Naive thymus-derived CD4-positive, alpha-beta T cell (primary cell): ENCODE measurements at regions not wholly inside any gene's neighbourhood (a gene's known extent, or its start where the extent isn't known, plus 50 kb on each side); places are given as distances from the start of the nearest gene placed in this dataset.

Experiments
- ATAC-seq: fragments of 150-1000 bp; cut with Tn5 transposase; 2 replicates; pipeline ENCODE4 v1.10.0; 2021; ENCODE audit warnings: mild to moderate bottlenecking, moderate library complexity
- CTCF ChIA-PET: fragments of 350-600 bp; sonication (Branson Sonifier 250); formaldehyde crosslinking; loops from one replicate; lab custom pipeline; 2021; ENCODE audit warnings: antibody characterized with exemption; lab: Charles Lee
- POLR2A ChIA-PET: fragments of 350-600 bp; sonication (Branson Sonifier 250); formaldehyde crosslinking; loops from one replicate; lab custom pipeline; 2021; ENCODE audit warnings: antibody characterized with exemption, inconsistent platforms; lab: Charles Lee
- DNase-seq, 9 donors: peaks; one replicate each; pipeline versions ENCODE4 v3.0.0 to v3.0.0-alpha.2; 2020 to 2022; ENCODE audit warnings: mixed read lengths in 1 of 9
- H3K27ac ChIP-seq: one replicate; pipeline ENCODE4 v1.7.0; 2013; ENCODE audit warnings: mild to moderate bottlenecking, low read depth, low read length, moderate library complexity
- H3K27me3 ChIP-seq, 2 donors: one replicate each; pipeline ENCODE4 v1.7.0; 2013; ENCODE audit warnings: low read length in 2 of 2, mild to moderate bottlenecking in 2 of 2, moderate library complexity in 2 of 2; ENCODE audit not compliant: control insufficient read depth in 2 of 2, insufficient read depth in 2 of 2
- H3K36me3 ChIP-seq, 3 experiments: 1 replicate in 2 of 3; 2 replicates in 1 of 3; pipeline ENCODE4 v1.7.0; 2013; ENCODE audit warnings: low read length in 3 of 3, mild to moderate bottlenecking in 3 of 3, moderate library complexity in 1 of 3; ENCODE audit not compliant: insufficient read depth in 3 of 3, control insufficient read depth in 2 of 3
- H3K4me1 ChIP-seq, 2 donors: one replicate each; pipeline ENCODE4 v1.7.0; 2013; ENCODE audit warnings: low read length in 2 of 2, mild to moderate bottlenecking in 2 of 2, moderate library complexity in 1 of 2; ENCODE audit not compliant: control insufficient read depth in 2 of 2, insufficient read depth in 2 of 2
- H3K4me3 ChIP-seq: 2 replicates; pipeline ENCODE4 v1.7.0; 2013; ENCODE audit warnings: mild to moderate bottlenecking, low read length
- H3K9me3 ChIP-seq, 3 experiments: 1 replicate in 2 of 3; 2 replicates in 1 of 3; pipeline ENCODE4 v1.7.0; 2013; ENCODE audit warnings: low read length in 3 of 3; ENCODE audit not compliant: control insufficient read depth in 2 of 3
- H3K27ac Mint-ChIP-seq, 9 donors: one replicate each; pipeline ENCODE4 v1.8.0; 2020 to 2022; ENCODE audit warnings: mixed read lengths in 9 of 9, mild to moderate bottlenecking in 8 of 9, moderate library complexity in 5 of 9, inconsistent platforms in 2 of 9
- H3K27me3 Mint-ChIP-seq, 5 donors: one replicate each; pipeline ENCODE4 v1.8.0; 2021 to 2022; ENCODE audit warnings: mixed read lengths in 5 of 5, mild to moderate bottlenecking in 1 of 5
- H3K36me3 Mint-ChIP-seq, 5 donors: one replicate each; pipeline ENCODE4 v1.8.0; 2020 to 2022; ENCODE audit warnings: mixed read lengths in 5 of 5, mild to moderate bottlenecking in 3 of 5, inconsistent platforms in 1 of 5
- H3K4me1 Mint-ChIP-seq, 7 donors: one replicate each; pipeline ENCODE4 v1.8.0; 2020 to 2022; ENCODE audit warnings: mixed read lengths in 7 of 7, mild to moderate bottlenecking in 3 of 7, inconsistent platforms in 1 of 7
- H3K4me3 Mint-ChIP-seq, 10 donors: one replicate each; pipeline ENCODE4 v1.8.0; 2020 to 2022; ENCODE audit warnings: mild to moderate bottlenecking in 10 of 10, mixed read lengths in 10 of 10, moderate library complexity in 6 of 10, inconsistent platforms in 2 of 10
- H3K9me3 Mint-ChIP-seq, 11 donors: one replicate each; pipeline ENCODE4 v1.8.0; 2020 to 2022; ENCODE audit warnings: mixed read lengths in 11 of 11, mild to moderate bottlenecking in 4 of 11, inconsistent platforms in 1 of 11, moderate library complexity in 1 of 11
- intact Hi-C, 2 donors: fragments of 100-400 bp; cut with micrococcal nuclease; formaldehyde crosslinking; loops; one replicate each; pipeline ENCODE4 v1.15.1; 2023

GRCh38 chr6:22053391-22053997 lies 243.3 kb downstream of the PRL start:
- ChIA-PET POLR2A (interaction anchor here (0.8 kb wide), 1 partner anchor 263 kb away, joined by 3 read pairs; no protein-coding TSS in a partner anchor), CTCF (no interaction called here)
- no peak overlapping the region for H3K4me3 Mint-ChIP-seq
- DNase-seq (peak in 1 of 9 donors; percentile 29), ATAC-seq (peak; percentile 22)
- intact Hi-C loops = no loop called here
- H3K27me3 Mint-ChIP-seq = peaks cover 0 to 5% (median 2%) of the 10 kb centered on the region in 5 donors
- Histone ChIP-seq H3K27ac (no peak overlapping the region), H3K4me3 (no peak overlapping the region), H3K4me1 (no peaks in the 10 kb centered on the region), H3K27me3 (no peaks in the 10 kb centered on the region), H3K9me3 (no peaks in the 10 kb centered on the region), H3K36me3 (no peaks in the 10 kb centered on the region)
- H3K4me1 Mint-ChIP-seq = peaks cover 0 to 10% (median 0%) of the 10 kb centered on the region in 7 donors
- H3K9me3 Mint-ChIP-seq = peaks cover 0 to 9% (median 2%) of the 10 kb centered on the region in 11 donors
- no peaks in the 10 kb centered on the region for H3K36me3 Mint-ChIP-seq
- peak overlapping the region in 2 of 9 donors; percentile 45 to 68 for H3K27ac Mint-ChIP-seq

- Histone ChIP-seq H3K9me3 (no peaks in the 10 kb centered on the region), H3K27me3 (no peaks in the 10 kb centered on the region), H3K4me3 (no peak overlapping the region), H3K36me3 (no peaks in the 10 kb centered on the region), H3K4me1 (no peaks in the 10 kb centered on the region), H3K27ac (no peak overlapping the region)
- peaks cover 0 to 15% (median 2%) of the 10 kb centered on the region in 5 donors for H3K27me3 Mint-ChIP-seq
- peaks cover 0 to 9% (median 0%) of the 10 kb centered on the region in 11 donors for H3K9me3 Mint-ChIP-seq
- no peak for DNase-seq
- POLR2A ChIA-PET = no interaction called here
- H3K4me1 Mint-ChIP-seq = peaks cover 3 to 28% (median 7%) of the 10 kb centered on the region in 7 donors
- H3K4me3 Mint-ChIP-seq = no peak overlapping the region
- H3K36me3 Mint-ChIP-seq = no peaks in the 10 kb centered on the region
- no peak for ATAC-seq
- intact Hi-C loops = no loop called here
- CTCF ChIA-PET = no interaction called here
- H3K27ac Mint-ChIP-seq = no peak overlapping the region
Measured at GRCh38 chr6:22056398-22056797, 240.4 kb downstream of the PRL start.

- intact Hi-C loops = no loop called here
- Mint-ChIP-seq H3K9me3 (peaks cover 0 to 8% (median 0%) of the 10 kb centered on the region in 11 donors), H3K36me3 (no peaks in the 10 kb centered on the region), H3K4me1 (peaks cover 9 to 42% (median 16%) of the 10 kb centered on the region in 7 donors), H3K27me3 (peaks cover 0 to 15% (median 2%) of the 10 kb centered on the region in 5 donors), H3K4me3 (no peak overlapping the region), H3K27ac (no peak overlapping the region)
- Histone ChIP-seq H3K4me1 (no peaks in the 10 kb centered on the region), H3K9me3 (no peaks in the 10 kb centered on the region), H3K27ac (no peak overlapping the region), H3K36me3 (no peaks in the 10 kb centered on the region), H3K4me3 (no peak overlapping the region), H3K27me3 (no peaks in the 10 kb centered on the region)
- POLR2A ChIA-PET = no interaction called here
- DNase-seq (no peak), ATAC-seq (no peak)
- CTCF ChIA-PET = no interaction called here
Measured at GRCh38 chr6:22057962-22058361, 238.9 kb downstream of the PRL start.

GRCh38 chr6:22059126-22059525 lies 237.7 kb downstream of the PRL start:
- Histone ChIP-seq H3K4me1 (no peaks in the 10 kb centered on the region), H3K9me3 (no peaks in the 10 kb centered on the region), H3K4me3 (no peak overlapping the region), H3K27me3 (no peaks in the 10 kb centered on the region), H3K36me3 (no peaks in the 10 kb centered on the region), H3K27ac (no peak overlapping the region)
- Mint-ChIP-seq H3K9me3 (peaks cover 0 to 8% (median 0%) of the 10 kb centered on the region in 11 donors), H3K4me1 (peaks cover 11 to 45% (median 21%) of the 10 kb centered on the region in 7 donors), H3K4me3 (no peak overlapping the region), H3K27ac (peak overlapping the region in 1 of 9 donors; percentile 8), H3K36me3 (no peaks in the 10 kb centered on the region), H3K27me3 (peaks cover 0 to 15% (median 2%) of the 10 kb centered on the region in 5 donors)
- no peak for DNase-seq
- intact Hi-C loops = no loop called here
- ATAC-seq = no peak
- ChIA-PET CTCF (no interaction called here), POLR2A (no interaction called here)

GRCh38 chr6:22059946-22060345 lies 236.9 kb downstream of the PRL start:
- no peaks in the 10 kb centered on the region for H3K36me3 Mint-ChIP-seq
- CTCF ChIA-PET = no interaction called here
- no peak overlapping the region for H3K4me3 Mint-ChIP-seq
- no peak overlapping the region for H3K27ac ChIP-seq
- H3K27me3 ChIP-seq = no peaks in the 10 kb centered on the region
- no peak overlapping the region for H3K4me3 ChIP-seq
- H3K27ac Mint-ChIP-seq = no peak overlapping the region
- peaks cover 11 to 42% (median 21%) of the 10 kb centered on the region in 7 donors for H3K4me1 Mint-ChIP-seq
- no peaks in the 10 kb centered on the region for H3K36me3 ChIP-seq
- H3K9me3 ChIP-seq = no peaks in the 10 kb centered on the region
- peaks cover 0 to 8% (median 0%) of the 10 kb centered on the region in 11 donors for H3K9me3 Mint-ChIP-seq
- no peak for DNase-seq
- peaks cover 0 to 15% (median 2%) of the 10 kb centered on the region in 5 donors for H3K27me3 Mint-ChIP-seq
- POLR2A ChIA-PET = no interaction called here
- no peaks in the 10 kb centered on the region for H3K4me1 ChIP-seq
- ATAC-seq = no peak
- intact Hi-C loops = loop anchor here in 1 of 2 donors (5.0 kb wide), 1 partner anchor 33 kb away; no protein-coding TSS in a partner anchor

GRCh38 chr6:22062807-22063408 lies 233.9 kb downstream of the PRL start:
- Mint-ChIP-seq H3K4me1 (peaks cover 12 to 42% (median 21%) of the 10 kb centered on the region in 7 donors), H3K27ac (peak overlapping the region; percentile 30 to 94 (median 80)), H3K27me3 (peaks cover 0 to 15% (median 2%) of the 10 kb centered on the region in 5 donors), H3K9me3 (peaks cover 0 to 8% (median 0%) of the 10 kb centered on the region in 11 donors), H3K4me3 (peak overlapping the region; percentile 30 to 87 (median 75)), H3K36me3 (no peaks in the 10 kb centered on the region)
- Histone ChIP-seq H3K9me3 (no peaks in the 10 kb centered on the region), H3K4me3 (peak overlapping the region; percentile 12), H3K4me1 (no peaks in the 10 kb centered on the region), H3K27me3 (no peaks in the 10 kb centered on the region), H3K36me3 (no peaks in the 10 kb centered on the region), H3K27ac (peak overlapping the region; percentile 9)
- ChIA-PET CTCF (interaction anchor here (0.6 kb wide), 1 partner anchor 78 kb away, joined by 3 read pairs; no protein-coding TSS in a partner anchor), POLR2A (no interaction called here)
- intact Hi-C loops = loop anchor here in 1 of 2 donors (5.0 kb wide), 1 partner anchor 36 kb away; no protein-coding TSS in a partner anchor
- ATAC-seq (peak; percentile 85), DNase-seq (peak; percentile 9 to 88 (median 65))
